ENCODE measurements at regions not wholly inside any gene's neighbourhood (a gene's known extent, or its start where the extent isn't known, plus 50 kb on each side); places are given as distances from the start of the nearest gene placed in this dataset.

- no peak for TF ChIP-seq CTCF (IDR thresholded peaks at IDR 0.05)
- no peak for TF ChIP-seq POLR2A (IDR thresholded peaks at IDR 0.05)
Measured at GRCh38 chr12:74980510-74980909, 229.1 kb downstream of the KCNC2 start.
